GM12874 (cell line): ENCODE measurements at regions not wholly inside any gene's neighbourhood (a gene's known extent, or its start where the extent isn't known, plus 50 kb on each side); places are given as distances from the start of the nearest gene placed in this dataset.

Source experiments
- CTCF ChIP-seq: IDR thresholded peaks from 2 replicates; pipeline ENCODE4 v1.5.1; 2011; ENCODE audit warnings: low read depth, mild to moderate bottlenecking, control low read depth, low read length, moderate library complexity; ENCODE audit not compliant: insufficient read depth

- no peak for TF ChIP-seq CTCF
Measured at GRCh38 chr9:117775591-117775990, 71.4 kb downstream of the TLR4 start.

DNA sequence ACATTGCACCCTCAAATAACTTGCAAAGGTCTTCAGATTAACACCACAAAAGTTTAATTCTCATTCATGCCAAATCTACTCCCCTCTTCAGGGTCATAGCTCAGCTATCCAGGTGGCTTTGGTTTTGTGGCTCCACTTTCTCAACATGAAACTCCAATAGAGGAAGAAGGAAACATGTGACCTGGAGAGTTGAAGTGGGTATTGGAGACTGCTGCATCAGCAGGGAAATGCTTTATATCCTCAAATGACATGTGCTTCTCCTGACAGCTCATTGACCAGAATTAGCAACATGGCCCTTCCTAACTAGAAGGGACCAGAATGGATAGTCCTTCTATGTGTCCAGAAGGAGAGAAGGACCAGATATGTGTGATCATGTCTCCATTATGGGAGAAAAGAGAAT lies 73.6 kb downstream of the TLR4 start:
- TF ChIP-seq CTCF: no peak

DNA sequence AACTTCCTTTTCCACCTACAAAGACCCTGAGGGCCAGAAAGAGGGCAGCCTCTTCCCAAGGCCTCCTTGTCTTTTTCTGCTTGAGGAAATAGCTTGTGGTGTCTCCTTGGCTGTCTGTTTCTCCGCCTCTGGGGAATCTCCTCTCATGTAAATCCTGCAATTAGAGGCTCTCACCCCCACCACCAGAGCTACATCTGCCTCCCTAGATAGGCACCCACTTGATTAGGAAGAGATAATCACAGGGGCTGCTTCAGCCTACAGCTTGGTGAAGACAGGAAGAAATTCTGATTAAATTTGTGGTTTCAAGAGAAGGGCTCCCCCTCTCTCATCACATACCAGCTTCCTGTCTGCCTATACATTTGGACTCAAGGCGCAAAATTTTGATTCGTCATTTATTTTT lies 75.6 kb downstream of the TLR4 start:
- no peak for TF ChIP-seq CTCF

- peak; percentile 81 for TF ChIP-seq CTCF
Measured at GRCh38 chr9:117782931-117783788, 79.0 kb downstream of the TLR4 start.

- no peak for TF ChIP-seq CTCF
Measured at GRCh38 chr9:117783828-117784227, 79.6 kb downstream of the TLR4 start.

DNA sequence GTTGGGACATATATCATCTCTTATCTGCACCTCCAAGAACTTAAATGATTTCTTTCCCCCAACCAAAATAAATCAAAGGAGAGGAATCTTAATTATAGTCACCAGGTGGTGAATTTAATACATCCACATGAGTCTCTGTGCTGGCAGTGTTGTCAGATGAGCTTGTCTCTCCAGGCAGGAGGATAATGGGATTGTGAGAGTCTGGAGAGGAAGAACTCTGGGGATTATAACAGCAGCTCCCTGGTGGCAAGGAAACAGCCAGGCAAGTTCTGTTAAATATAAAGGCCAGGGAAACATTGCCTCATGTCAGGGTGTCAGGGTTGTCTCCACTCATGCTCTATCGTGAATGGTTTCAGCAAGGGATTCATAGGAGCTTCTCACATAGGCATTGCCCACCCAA lies 80.8 kb downstream of the TLR4 start:
- TF ChIP-seq CTCF: no peak

DNA sequence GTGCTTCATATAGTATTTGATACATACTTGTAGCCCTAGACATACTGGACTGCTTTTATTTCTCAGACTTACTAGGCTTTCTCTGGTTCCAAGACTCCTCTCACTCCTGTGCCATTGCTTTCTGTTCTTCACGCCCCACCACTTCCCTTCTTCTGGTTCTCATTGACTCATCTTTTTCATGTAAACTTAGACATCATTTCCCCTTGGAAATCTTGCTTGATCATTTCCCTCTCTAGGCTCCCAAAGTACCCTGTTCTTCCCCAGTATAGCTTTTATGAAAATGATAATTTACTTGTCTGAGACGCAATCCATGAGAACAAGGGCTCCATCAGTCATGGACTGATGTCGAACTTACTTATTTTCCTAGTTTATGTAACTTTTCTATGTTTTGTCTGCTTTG lies 83.5 kb downstream of the TLR4 start:
- no peak for TF ChIP-seq CTCF

GRCh38 chr9:117795271-117795670 lies 91.1 kb downstream of the TLR4 start:
- TF ChIP-seq CTCF: no peak
